ENCODE measurements at regions not wholly inside any gene's neighbourhood (a gene's known extent, or its start where the extent isn't known, plus 50 kb on each side); places are given as distances from the start of the nearest gene placed in this dataset.
"Not testable (repeated sequence)": the region's sequence is repeated elsewhere in the genome, so short reads cannot be mapped to it uniquely, and the experiment has no call there.

- DNase-seq: no peak
Measured at GRCh38 chr10:22875581-22875980, 52.3 kb upstream of the ARMC3 start.

DNA sequence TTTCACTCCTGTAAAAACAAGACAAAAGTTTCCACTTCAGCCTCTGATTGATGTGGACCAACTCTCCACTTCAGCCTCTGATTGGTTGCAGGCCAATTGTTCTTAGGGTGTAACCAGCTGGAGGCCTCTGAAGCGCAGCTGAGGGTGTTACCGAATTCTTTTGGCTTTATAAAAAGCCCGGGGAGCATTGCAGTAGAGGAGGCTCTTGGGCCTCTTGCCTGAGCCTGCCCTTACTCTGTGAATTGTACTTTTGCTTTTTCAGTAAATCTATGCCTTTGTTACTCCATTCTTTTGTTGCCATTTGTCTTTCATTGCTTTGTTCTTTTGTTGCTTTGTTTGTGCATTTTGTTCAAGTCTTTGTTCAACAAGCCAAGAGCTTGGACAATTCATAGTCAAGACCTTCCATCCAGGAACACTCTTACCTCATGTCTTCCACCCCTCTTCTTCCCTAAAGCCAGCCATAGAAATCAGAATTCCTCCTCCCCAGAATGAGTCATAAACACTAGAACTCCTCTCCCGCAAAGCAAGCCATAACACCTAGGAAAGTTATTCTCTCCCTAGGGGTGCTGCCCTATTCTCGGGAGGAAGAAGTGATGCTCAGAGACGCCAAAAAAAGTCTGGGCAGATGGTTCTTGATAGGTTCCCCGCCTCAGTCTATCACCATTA, 53.5 kb upstream of the ARMC3 start:
- DNase-seq: no peak

DNA sequence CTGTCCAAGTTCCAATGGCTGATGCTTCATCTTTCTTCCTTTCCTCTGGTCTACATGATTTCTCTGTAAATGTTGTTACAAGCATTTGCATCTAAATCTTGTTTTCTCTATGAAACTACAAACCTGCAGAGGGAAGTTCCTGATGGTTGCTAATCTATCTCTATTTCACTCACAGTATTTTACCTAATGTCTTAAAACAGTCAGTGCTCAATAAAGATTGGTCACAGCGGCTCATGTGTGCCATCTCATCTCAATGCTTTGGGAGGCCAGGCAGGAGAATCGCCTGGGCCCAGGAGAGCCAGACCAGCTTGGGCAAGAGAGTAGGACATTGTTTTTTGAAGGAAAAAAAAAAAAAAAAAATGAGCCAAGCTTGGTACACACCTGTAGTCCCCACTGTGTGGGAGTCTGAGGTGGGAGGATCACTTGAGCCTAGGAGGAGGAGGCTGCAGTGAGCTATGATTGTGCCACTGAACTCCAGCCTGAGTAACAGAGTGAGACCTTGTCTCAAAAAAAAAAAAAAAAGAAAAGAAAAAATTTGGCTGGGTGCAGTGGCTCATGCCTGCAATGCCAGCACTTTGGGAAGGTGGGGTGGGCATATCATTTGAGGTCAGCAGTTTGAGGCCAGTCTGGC, 71.3 kb upstream of the ARMC3 start:
- DNase-seq: no peak

DNA sequence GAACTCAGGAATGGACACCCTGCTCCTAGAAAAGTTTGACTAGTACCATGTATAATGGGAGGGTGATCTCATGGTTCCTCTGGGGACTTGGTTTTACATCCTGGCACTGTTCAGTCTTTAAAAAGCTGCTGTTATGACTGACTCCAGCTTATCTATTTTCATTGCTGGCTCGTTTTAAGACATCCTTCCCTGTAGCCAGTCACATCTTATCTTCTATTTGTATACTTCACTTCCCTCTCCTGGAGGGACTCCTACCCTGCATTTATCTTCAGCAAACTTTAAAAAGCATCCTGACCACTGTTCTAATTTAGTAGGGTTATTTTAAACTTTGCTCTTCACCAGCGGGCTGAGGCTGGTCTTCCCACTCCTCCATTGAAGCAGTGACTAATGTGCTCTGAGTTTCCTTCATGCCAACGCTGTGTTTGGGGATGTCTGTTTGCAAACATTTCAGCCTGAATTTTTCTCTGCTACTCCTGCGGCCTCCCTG, 72.9 kb upstream of the ARMC3 start:
- peak; percentile 24 for DNase-seq

GRCh38 chr10:22853906-22854447, 73.9 kb upstream of the ARMC3 start:
- no peak for DNase-seq

DNA sequence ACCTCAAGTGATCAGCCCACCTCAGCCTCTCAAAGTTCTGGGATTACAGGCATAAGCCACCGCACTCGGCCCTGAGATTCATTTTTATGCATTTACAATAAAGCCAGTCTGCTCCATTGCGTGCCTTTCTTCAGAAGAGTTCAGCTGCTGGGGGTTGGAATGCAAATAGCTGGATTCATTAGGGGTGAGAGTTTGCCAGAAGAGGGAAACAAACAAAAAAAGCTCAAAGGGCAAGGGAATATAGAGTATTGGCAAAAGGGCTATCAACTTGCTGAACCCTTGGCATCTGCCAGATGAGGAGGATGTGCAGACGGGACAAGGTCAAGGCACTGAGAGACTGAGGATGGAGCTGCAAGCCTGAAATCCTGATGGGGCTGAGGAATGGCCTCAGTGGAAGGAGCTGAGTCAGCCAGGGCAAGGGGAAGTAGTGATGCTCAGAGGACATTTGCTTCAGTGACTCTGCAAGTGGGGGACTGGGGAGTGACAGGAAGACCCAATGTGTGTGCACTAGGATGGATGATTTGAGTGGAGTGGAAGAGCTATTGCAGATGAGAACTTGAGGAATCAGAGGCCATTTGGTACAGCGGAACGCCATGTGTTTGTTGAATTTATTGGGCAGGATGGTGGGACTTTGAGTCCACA, 75.0 kb upstream of the ARMC3 start:
- DNase-seq: no peak

- DNase-seq: no peak
Measured at GRCh38 chr10:22851865-22852239, 76.0 kb upstream of the ARMC3 start.

GRCh38 chr10:22850541-22850940, 77.3 kb upstream of the ARMC3 start:
- DNase-seq: no peak

DNA sequence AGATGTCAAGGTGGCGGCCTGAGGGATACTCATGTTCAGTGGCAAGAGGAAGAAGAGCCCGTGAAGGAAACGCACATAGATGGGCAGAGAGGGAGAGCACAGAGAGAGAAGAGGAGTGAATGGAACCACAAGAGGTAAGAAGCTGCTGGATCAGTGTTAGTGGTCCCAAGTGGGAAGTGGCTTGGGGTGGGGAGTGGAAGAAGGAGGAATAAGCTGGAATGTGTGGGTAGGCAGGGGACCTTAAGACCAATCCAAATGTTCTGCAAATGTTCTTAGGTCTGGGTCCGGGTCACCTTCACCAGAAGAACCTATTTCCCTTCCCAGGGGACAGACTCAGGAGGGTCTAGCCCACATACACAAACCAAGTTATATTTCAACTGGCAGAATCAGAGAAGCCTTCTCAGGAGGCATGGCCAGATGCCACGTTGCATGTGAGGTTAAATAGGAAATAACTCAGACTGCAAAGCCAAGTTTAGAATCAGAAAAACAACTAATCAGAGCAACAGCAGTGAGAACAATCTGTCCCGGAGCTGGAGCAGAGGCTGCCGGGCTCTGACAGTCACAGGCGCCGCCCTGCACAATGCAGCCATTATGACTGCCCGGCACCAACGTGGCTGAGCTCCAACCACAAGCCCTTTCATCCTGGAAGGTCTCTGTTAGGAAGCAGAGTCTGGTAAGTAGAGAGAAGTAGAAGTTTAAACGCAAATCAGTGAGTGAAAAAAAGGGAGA, 78.6 kb upstream of the ARMC3 start:
- peak; percentile 66 for DNase-seq

- DNase-seq: no peak
Measured at GRCh38 chr10:22848509-22848908, 79.3 kb upstream of the ARMC3 start.

- DNase-seq: no peak
Measured at GRCh38 chr10:22846294-22846693, 81.6 kb upstream of the ARMC3 start.

- no peak for DNase-seq
Measured at GRCh38 chr10:22839639-22840038, 88.2 kb upstream of the ARMC3 start.

- DNase-seq: no peak
Measured at GRCh38 chr10:22837771-22838170, 90.1 kb upstream of the ARMC3 start.

DNA sequence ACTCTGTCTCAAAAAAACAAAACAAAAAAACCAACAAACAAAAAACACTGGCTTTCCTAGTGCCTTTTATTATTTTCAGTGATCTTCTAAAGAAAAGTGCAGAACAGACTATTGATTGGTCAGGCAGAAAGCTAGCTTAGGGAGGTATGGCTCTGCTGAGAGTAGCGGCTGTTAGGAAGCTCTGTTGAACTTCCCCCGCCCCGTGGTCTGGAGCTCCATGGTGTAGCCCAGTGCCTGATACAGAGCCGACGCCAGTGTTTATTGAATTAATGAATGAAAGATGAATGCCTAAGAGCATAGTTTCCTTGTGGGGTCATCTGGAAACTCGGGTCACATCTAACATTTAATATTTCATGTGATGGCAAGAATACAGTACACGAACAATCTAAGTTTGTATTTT, 90.5 kb upstream of the ARMC3 start:
- DNase-seq: no peak

DNA sequence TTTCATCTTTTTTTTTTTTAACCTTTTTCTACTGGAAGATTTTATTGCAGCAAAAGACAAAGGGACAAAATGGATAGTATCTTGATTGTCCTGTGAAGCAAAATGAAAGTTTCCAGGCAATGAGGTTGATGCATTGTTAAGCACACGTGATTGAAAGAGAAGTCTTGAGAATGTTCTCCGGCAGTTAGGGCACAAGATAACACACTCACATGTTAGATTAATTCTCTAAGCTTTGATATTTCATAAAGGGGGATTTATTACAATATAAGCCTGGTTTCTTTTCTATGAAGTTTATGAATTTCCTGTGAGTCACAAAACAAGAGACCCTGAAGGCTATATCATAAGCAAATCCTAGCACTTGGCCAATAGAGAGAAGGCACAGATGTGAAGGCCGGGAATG, 93.4 kb upstream of the ARMC3 start:
- no peak for DNase-seq

DNA sequence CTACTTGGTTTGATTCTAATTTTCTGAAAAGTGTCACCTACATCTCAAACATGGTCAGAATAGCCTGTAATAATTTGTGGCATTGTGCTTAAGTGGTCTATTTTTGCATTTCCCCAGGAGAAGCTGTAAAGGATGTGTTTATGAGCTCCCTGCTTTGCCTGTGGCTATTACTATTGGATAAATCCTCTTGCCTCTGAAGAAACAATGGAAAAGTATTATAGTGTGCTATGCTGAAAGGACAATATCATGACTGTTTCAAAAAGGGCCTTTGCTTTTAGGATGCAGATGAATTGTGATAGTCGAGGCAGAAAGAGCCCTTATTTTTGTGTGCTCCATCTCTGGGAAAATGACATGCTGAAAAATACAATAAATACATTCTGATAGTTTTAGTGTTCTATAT, 94.1 kb upstream of the ARMC3 start:
- no peak for DNase-seq

DNA sequence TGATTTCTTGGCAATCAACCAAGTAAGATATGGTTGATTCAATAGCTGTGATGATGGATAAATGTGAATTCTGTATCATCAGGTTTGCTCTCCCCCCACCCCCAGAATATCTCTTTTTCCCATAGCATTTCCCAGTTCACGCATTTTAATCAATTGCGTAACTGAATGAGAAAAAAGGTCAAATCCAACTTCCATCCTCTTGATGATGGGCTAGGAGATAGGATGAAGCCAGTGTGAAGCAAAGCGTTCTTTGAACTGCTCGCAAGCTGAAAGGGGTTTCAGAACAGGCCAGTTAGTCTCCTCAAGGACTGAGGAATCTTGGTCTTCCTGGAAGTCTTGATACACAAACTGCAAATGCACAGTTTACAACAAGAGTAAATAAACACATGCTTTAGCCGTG, 94.5 kb upstream of the ARMC3 start:
- no peak for DNase-seq

- no peak for DNase-seq
Measured at GRCh38 chr10:22832851-22833250, 95.0 kb upstream of the ARMC3 start.

DNA sequence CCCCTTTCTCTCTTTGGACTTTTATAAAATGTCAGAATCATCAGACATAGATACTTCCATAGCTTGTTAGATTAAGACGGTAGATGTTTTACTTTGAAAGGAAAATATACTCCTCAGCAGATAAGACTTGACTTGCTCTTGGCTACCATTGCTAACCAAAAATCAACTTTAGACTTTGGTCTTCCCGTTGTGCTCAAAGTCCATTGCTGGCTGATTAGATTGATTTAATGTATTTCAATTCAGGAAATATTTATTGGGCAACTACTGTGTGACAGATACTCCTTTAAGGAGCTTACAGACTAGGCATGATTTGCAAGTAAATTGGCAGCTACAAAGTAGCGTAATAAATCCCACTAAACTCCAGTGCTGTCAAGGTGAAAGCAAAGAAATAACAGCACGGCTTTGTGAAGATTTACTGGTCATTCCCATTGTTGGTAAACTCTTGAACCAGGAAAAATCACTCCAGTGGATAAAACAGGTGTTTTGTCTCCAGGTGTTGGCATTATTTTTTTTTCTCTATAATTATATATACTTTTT, 95.7 kb upstream of the ARMC3 start:
- DNase-seq: no peak

DNA sequence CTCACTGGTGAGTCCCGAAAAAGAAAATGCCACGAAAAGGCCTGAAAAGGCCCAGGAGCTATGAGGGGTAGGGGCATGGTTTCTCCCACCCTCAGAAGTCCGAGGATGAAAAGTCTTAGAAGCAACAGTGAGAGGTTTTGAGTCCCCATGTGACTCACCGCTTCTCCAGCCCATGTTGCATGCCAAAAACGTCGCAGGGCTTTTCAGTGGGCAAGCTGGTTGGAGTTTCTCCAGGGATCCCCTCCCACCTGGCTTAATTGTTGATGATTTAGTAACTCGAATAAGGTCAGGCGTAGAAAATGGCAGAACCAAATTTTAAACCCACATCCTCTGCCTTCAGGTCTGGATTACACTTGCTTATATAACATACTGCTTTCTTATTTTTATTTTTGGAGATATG, 96.3 kb upstream of the ARMC3 start:
- DNase-seq: no peak

DNA sequence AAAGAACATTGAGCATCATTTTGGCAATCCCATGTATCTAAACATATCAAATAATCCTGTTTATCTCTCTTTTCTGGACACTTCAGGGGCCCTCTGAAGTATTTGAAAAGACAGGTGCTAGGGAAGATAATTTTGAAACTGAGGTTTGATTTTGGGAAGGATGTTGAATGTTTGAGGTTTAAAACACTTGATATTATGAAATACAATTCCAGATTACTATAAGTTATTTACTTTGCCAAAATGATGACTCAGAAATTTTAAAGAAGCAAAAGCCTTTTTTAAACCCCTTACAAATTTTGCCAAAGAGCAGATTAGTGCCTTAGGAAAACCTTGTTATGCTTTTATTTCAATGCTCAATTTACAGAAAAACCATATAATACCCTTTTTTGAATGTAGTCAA, 99.1 kb upstream of the ARMC3 start:
- not testable (repeated sequence) for DNase-seq

DNA sequence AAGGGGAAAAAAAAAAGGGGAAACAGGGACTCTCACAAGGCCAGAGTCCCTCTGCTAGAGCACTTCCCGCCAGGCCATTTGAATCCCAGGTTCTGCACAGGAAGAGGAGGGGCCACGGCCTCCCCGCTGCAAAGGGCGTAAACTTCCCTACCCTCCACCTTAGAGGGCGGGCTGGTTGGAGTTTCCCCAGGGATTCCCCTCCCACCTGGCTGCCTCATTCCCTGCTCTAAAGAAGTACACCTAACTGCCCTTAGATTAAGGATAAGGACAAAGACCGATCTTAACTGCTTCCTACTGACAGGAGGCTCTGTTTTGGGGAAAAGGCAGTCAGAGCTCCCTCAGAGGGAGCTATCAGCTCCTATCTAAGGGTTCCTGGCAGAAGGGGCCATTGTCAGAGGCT, 102.0 kb upstream of the ARMC3 start:
- DNase-seq: no peak

DNA sequence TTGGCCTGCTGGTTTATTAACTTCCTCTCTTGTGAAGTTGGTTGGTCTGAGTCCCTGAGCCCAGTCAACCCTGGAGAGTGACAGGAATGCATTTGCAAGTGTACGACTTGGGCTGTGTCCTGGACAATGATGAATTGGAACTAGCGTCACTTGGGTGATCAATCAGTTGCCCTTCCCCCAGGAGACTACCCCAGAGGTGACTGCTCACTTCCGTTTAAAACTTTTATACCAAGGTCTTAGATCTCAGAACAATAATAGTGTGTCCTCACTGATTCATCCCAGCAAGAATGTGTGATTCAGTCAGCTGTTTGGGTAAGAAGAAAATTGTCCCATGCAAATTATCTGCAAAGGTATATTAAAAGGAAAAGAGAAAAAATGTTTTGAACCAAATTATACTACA, 102.9 kb upstream of the ARMC3 start:
- no peak for DNase-seq
